ENCODE measurements at regions not wholly inside any gene's neighbourhood (a gene's known extent, or its start where the extent isn't known, plus 50 kb on each side); places are given as distances from the start of the nearest gene placed in this dataset.

GRCh38 chr10:47246406-47247147 lies 53.4 kb upstream of the GDF10 start:
- no peak for TF ChIP-seq EZH2 (IDR thresholded peaks at IDR 0.05; ENCODE audit: low read depth)
- no peak for TF ChIP-seq CTCF (conservative IDR thresholded peaks at IDR 0.05)
- no peak overlapping the region for H2AFZ ChIP-seq
- no peak overlapping the region for H3K4me3 ChIP-seq
- no peaks in the 10 kb centered on the region for H3F3A ChIP-seq (ENCODE audit: insufficient read depth, low read depth)
- H3K27ac ChIP-seq = no peak overlapping the region
- BruUV-seq (replicated peaks) = no TSS peak
- no peaks in the 10 kb centered on the region for H3K9me2 ChIP-seq (ENCODE audit: insufficient read depth)
- H4K20me1 ChIP-seq (ENCODE audit: insufficient read depth) = no peaks in the 10 kb centered on the region
- no peaks in the 10 kb centered on the region for H3K4me1 ChIP-seq (replicated peaks; ENCODE audit: insufficient read depth)
- H3K9me3 ChIP-seq (ENCODE audit: insufficient read depth, low read depth) = no peaks in the 10 kb centered on the region
- no peak overlapping the region for H3K4me2 ChIP-seq
- CTCF ChIA-PET = interaction anchor here (0.6 kb wide), 1 partner anchor 434 kb away, joined by 3 read pairs; no protein-coding TSS in a partner anchor
- POLR2A ChIA-PET (ENCODE audit: unreplicated experiment) = interaction anchor here (0.6 kb wide), 1 partner anchor 74 kb away, joined by 4 read pairs; no protein-coding TSS in a partner anchor
- DNase-seq = no peak
- H3K36me3 ChIP-seq (ENCODE audit: low read depth) = no peaks in the 10 kb centered on the region
- no peaks in the 10 kb centered on the region for H3K79me2 ChIP-seq (ENCODE audit: low read depth)
- intact Hi-C loops (cut with micrococcal nuclease; ENCODE audit: unreplicated experiment) = no loop called here
- no peaks in the 10 kb centered on the region; the same call in 1 of the 2 replicates for H3K27me3 ChIP-seq (ENCODE audit: insufficient read depth, low read depth)

DNA sequence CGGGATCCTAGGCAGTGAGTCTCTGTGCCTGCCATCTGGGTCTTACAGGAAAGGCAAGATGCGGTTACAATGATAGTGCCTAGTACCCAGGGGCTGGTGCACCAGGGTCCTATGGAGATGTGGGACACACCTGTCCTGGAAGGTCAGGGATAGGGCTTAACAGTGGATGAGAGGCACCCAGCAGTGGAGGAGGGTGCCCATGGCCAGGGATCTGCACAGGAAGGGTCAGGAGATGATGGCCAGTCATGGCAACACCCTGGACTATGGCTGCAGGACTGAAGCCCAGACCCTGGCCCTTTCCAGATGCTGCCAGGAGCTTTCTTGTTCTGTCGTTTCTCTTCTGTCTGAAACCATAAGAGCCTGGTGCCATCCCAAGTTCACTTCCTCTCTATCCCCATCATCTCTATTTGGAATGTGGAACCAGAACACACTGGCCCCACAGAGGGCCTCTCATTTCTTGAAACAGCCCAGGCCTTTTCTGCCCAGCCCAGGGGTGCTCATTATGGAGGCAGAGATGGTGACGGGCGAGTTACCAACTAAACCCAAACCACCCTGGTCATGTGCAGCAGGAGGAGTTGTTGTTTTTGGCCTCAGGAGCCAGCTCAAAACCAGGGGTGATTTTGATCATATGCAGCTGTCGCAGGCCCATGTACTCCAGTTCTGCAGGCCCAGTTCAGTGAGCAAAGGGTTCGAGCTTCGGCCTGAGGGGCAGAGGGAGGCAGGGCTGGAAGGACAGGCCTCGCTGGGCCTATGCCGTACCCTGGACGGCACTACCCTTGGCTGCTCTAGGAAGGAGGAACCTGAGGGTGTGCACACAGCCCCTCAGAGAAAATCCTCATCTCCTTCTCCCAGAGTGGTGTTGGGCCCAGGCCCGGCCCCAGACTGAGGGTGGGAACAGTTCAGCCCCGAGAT lies 52.6 kb upstream of the GDF10 start:
- no peak overlapping the region for H3K4me2 ChIP-seq
- CTCF ChIA-PET = no interaction called here
- no peaks in the 10 kb centered on the region for H3K9me2 ChIP-seq (ENCODE audit: insufficient read depth)
- H3K79me2 ChIP-seq (ENCODE audit: low read depth) = no peaks in the 10 kb centered on the region
- no peaks in the 10 kb centered on the region for H4K20me1 ChIP-seq (ENCODE audit: insufficient read depth)
- no peaks in the 10 kb centered on the region for H3K4me1 ChIP-seq (replicated peaks; ENCODE audit: insufficient read depth)
- no peak overlapping the region for H3K27ac ChIP-seq
- no peak overlapping the region for H2AFZ ChIP-seq
- H3K27me3 ChIP-seq (ENCODE audit: insufficient read depth, low read depth) = peaks cover 4% of the 10 kb centered on the region; the same call in 1 of the 2 replicates
- H3K36me3 ChIP-seq (ENCODE audit: low read depth) = no peaks in the 10 kb centered on the region
- POLR2A ChIA-PET (ENCODE audit: unreplicated experiment) = no interaction called here
- intact Hi-C loops (cut with micrococcal nuclease; ENCODE audit: unreplicated experiment) = no loop called here
- no peaks in the 10 kb centered on the region for H3F3A ChIP-seq (ENCODE audit: insufficient read depth, low read depth)
- no peak for TF ChIP-seq EZH2 (IDR thresholded peaks at IDR 0.05; ENCODE audit: low read depth)
- no peak for TF ChIP-seq CTCF (conservative IDR thresholded peaks at IDR 0.05)
- no peak for DNase-seq
- no peaks in the 10 kb centered on the region for H3K9me3 ChIP-seq (ENCODE audit: insufficient read depth, low read depth)
- H3K4me3 ChIP-seq = no peak overlapping the region
- no TSS peak for BruUV-seq (replicated peaks)

- Histone ChIP-seq H3K36me3 (ENCODE audit: low read depth) (no peaks in the 10 kb centered on the region), H3F3A (ENCODE audit: insufficient read depth, low read depth) (no peaks in the 10 kb centered on the region), H3K4me2 (no peak overlapping the region), H3K9me3 (ENCODE audit: insufficient read depth, low read depth) (no peaks in the 10 kb centered on the region), H3K4me3 (no peak overlapping the region), H3K27me3 (ENCODE audit: insufficient read depth, low read depth) (peaks cover 4% of the 10 kb centered on the region; the same call in 1 of the 2 replicates), H2AFZ (no peak overlapping the region), H3K9me2 (ENCODE audit: insufficient read depth) (no peaks in the 10 kb centered on the region), H4K20me1 (ENCODE audit: insufficient read depth) (no peaks in the 10 kb centered on the region), H3K27ac (no peak overlapping the region), H3K79me2 (ENCODE audit: low read depth) (no peaks in the 10 kb centered on the region), H3K4me1 (replicated peaks; ENCODE audit: insufficient read depth) (no peaks in the 10 kb centered on the region)
- no TSS peak for BruUV-seq (replicated peaks)
- DNase-seq = no peak
- intact Hi-C loops (cut with micrococcal nuclease; ENCODE audit: unreplicated experiment) = no loop called here
- CTCF ChIA-PET = no interaction called here
- POLR2A ChIA-PET (ENCODE audit: unreplicated experiment) = no interaction called here
- no peak for TF ChIP-seq CTCF (conservative IDR thresholded peaks at IDR 0.05)
- no peak for TF ChIP-seq EZH2 (IDR thresholded peaks at IDR 0.05; ENCODE audit: low read depth)
Measured at GRCh38 chr10:47248386-47249090, 51.5 kb upstream of the GDF10 start.
